C4-2B (cell line): ENCODE measurements at regions not wholly inside any gene's neighbourhood (a gene's known extent, or its start where the extent isn't known, plus 50 kb on each side); places are given as distances from the start of the nearest gene placed in this dataset.

ENCODE experiments used
- H3K27ac ChIP-seq: fragments of 450-650 bp; 2 replicates; pipeline ENCODE4 v1.5.1; 2017
- ZFX ChIP-seq: fragments of 450-650 bp; IDR thresholded peaks from 2 replicates; pipeline ENCODE4 v1.6.1; 2017
- TF ChIP-seq, protein P1 (sequence below): fragments of 450-650 bp; conservative IDR thresholded peaks from 2 replicates; pipeline ENCODE4 v1.5.1; 2017; ENCODE audit warnings: mild to moderate bottlenecking

DNA sequence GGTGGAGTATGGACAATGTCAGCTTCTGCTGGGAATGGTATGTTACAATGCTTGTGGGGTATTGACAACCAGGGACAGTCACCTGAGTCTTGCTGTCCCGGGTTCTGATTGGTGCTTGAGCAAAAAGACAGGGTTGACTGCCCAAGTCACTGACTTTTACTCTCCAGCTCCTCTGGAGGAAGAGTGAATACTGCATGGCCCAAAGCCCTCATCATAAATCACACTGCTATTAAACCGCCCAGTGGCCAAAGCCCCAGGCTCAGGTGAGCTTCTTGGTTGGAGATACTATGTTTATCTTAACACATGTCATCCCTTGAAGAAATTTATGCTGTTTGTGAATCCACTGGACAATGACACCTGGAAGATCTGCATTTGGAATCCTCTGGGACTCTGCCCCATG lies 90.0 kb upstream of the IGFBP3 start:
- no peak overlapping the region for H3K27ac ChIP-seq
- TF ChIP-seq ZFX = no peak
- TF ChIP-seq, protein P1, sequence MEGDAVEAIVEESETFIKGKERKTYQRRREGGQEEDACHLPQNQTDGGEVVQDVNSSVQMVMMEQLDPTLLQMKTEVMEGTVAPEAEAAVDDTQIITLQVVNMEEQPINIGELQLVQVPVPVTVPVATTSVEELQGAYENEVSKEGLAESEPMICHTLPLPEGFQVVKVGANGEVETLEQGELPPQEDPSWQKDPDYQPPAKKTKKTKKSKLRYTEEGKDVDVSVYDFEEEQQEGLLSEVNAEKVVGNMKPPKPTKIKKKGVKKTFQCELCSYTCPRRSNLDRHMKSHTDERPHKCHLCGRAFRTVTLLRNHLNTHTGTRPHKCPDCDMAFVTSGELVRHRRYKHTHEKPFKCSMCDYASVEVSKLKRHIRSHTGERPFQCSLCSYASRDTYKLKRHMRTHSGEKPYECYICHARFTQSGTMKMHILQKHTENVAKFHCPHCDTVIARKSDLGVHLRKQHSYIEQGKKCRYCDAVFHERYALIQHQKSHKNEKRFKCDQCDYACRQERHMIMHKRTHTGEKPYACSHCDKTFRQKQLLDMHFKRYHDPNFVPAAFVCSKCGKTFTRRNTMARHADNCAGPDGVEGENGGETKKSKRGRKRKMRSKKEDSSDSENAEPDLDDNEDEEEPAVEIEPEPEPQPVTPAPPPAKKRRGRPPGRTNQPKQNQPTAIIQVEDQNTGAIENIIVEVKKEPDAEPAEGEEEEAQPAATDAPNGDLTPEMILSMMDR = no peak

DNA sequence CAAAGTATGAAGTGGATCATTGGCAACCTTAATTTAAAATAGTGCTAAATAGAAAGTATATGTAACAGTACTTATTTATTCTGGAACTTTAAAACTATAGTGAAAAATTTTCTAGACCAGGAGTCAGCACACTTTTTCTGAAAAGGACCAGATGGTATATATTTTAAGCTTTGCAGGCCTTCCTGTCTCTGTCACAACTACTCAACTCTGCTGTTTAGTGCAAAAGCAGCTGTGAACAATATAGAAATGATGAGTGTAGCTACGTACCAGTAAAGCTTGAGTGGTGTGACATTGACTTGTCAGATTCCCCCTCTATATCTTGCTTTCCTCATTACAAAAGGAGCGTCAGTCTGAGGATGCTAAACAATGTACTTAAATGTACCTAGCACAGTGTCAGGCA lies 88.1 kb upstream of the IGFBP3 start:
- H3K27ac ChIP-seq = no peak overlapping the region

DNA sequence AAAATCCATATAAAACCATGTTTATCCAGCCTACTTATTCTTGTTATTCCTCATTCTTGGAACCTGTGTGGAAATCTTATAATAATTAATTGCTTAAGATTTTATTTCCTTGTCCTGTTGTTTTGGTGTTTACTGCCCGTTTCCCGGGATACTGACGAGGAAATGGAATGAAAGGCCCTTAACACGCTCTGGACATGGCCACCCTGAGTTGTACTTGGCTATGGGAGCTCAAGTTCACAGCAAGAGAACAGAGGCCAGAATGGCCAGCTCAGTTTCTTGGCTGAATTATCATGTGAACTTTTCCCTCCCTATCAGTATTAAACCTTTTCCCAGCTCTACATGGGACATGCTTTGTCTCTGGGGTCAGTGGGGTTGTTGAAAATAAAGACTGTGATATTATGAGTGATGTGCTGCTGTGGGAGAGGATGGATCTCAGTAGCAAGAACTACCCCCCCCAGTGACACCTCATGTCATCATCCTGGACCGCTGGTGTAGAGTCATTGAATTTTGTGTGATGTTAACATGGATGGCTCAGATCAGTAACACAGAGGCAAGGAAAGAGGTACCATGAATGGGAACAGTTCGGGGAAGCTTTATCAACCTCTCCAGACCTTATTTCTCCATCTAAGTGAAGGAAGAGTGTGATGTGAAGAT lies 87.0 kb upstream of the IGFBP3 start:
- TF ChIP-seq ZFX = no peak
- TF ChIP-seq, protein P1 = no peak
- no peak overlapping the region for H3K27ac ChIP-seq

More for the DNA sequence above, 88.1 kb upstream of the IGFBP3 start:
- TF ChIP-seq ZFX = no peak

DNA sequence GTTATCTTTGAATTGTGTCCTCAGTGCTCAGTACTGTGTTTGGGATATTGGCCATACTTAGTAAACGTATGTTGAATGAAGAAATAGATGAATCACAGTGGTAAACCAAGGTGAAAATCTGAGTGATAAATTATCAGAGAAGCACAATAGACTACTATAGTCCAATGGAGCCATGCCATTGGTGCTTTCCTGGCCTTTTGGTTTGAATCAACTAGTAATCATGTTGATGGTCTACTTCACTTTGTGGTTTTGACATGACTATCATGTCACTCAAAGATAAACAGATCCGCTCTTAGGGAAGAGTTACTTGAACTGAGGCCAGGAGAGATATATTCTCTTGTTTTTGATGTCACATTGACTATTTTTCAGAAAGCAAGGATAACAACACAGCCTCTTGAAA lies 86.1 kb upstream of the IGFBP3 start:
- H3K27ac ChIP-seq = no peak overlapping the region
- no peak for TF ChIP-seq ZFX
- TF ChIP-seq, protein P1 = no peak

DNA sequence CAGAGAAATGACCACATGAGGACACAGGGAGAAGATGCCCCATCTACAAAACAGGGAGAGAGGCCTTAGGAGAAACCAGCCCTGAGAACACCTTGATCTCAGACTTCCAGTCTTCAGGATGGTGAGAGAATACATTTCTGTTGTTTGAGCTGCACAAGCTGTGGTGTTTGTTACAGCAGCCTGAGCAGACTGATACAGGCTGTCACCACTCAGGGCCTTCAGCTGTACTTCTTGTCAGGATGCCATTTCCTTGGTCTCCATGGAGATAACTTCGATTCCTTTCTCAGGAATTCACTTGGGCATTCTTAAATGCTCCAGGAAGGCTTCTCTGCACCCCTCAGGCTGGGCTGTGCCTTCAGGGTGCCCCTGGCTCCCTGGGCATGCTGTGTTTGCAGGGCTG lies 85.7 kb upstream of the IGFBP3 start:
- H3K27ac ChIP-seq = no peak overlapping the region
- TF ChIP-seq ZFX = no peak
- TF ChIP-seq, protein P1 = no peak

DNA sequence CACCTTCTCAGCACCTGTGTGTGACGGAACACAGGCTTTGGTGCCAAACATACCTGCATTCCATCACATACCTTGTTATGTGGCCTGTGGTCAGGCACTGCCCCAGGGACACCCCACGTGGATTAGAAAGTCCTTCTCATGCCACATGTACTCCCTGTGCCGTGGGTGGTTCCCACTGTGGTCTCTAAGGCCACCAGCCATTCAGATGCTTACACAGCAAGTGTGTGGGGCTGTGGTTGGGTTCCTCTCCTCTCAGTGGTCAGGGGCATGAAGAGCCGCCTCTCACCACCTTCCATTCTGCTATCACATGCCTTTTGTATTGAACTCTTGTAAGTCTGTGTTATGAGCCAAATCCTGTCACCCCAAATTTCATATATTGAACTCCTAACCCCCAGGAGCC lies 85.1 kb upstream of the IGFBP3 start:
- H3K27ac ChIP-seq = no peak overlapping the region

DNA sequence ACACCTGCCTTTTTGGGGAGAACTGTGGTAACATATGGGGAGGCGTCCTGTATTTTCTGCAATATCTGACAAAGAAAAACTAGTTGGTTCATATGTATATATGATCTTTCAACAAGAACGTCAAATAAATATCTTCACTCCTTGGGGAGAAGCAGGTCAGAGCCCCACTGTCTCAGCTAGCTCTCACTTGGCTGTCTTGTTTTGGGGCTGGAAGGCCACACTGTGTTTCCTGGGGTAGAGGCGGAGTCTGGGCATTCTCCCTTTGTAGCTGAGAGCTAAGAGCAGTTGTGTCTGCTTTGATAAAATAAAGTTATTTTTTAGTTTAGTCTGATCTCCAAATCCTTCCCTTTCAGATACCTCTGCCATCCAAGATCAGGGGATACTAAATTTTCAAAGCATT lies 83.9 kb upstream of the IGFBP3 start:
- TF ChIP-seq, protein P1 = no peak
- no peak for TF ChIP-seq ZFX

More for the DNA sequence above, 85.1 kb upstream of the IGFBP3 start:
- TF ChIP-seq, protein P1 = no peak
- TF ChIP-seq ZFX = no peak

More for the DNA sequence above, 83.9 kb upstream of the IGFBP3 start:
- no peak overlapping the region for H3K27ac ChIP-seq
